ENCODE measurements at regions not wholly inside any gene's neighbourhood (a gene's known extent, or its start where the extent isn't known, plus 50 kb on each side); places are given as distances from the start of the nearest gene placed in this dataset.

DNA sequence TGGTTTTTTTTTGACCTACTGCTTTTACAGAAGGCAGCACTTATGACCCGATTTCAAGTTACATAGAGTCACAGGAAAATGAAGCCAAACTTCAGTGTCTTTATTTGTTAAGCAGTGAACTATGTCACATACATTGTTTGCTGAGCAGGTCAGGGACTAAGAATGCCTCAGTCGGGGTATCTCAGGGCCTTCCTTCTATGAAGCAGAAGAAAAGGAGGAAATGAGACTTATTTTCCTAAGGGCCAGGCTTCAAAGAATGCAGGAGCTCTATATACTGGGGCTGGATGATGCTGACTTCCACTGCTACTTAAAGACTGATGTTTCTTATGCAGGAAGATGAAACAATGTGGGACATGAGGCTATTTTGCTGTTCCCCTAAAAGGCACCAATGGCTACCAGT is 558.4 kb upstream of the IGFBP7 start:
- TF ChIP-seq, protein P1, sequence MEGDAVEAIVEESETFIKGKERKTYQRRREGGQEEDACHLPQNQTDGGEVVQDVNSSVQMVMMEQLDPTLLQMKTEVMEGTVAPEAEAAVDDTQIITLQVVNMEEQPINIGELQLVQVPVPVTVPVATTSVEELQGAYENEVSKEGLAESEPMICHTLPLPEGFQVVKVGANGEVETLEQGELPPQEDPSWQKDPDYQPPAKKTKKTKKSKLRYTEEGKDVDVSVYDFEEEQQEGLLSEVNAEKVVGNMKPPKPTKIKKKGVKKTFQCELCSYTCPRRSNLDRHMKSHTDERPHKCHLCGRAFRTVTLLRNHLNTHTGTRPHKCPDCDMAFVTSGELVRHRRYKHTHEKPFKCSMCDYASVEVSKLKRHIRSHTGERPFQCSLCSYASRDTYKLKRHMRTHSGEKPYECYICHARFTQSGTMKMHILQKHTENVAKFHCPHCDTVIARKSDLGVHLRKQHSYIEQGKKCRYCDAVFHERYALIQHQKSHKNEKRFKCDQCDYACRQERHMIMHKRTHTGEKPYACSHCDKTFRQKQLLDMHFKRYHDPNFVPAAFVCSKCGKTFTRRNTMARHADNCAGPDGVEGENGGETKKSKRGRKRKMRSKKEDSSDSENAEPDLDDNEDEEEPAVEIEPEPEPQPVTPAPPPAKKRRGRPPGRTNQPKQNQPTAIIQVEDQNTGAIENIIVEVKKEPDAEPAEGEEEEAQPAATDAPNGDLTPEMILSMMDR (CRISPR knock-in tag; IDR thresholded peaks at IDR 0.05), result no peak
- TF ChIP-seq MYC (CRISPR knock-in tag; IDR thresholded peaks at IDR 0.05; ENCODE audit: borderline replicate concordance) (no peak), ZNF530 (CRISPR knock-in tag; IDR thresholded peaks at IDR 0.05; ENCODE audit: low read depth) (no peak), YEATS2 (CRISPR knock-in tag; IDR thresholded peaks at IDR 0.05; ENCODE audit: borderline replicate concordance) (no peak), ZNF562 (CRISPR knock-in tag; IDR thresholded peaks at IDR 0.05; ENCODE audit: borderline replicate concordance) (no peak), FOXP1 (IDR thresholded peaks at IDR 0.05) (no peak), FOXP1 (CRISPR knock-in tag; IDR thresholded peaks at IDR 0.05) (no peak)
- TF ChIP-seq, protein P2, sequence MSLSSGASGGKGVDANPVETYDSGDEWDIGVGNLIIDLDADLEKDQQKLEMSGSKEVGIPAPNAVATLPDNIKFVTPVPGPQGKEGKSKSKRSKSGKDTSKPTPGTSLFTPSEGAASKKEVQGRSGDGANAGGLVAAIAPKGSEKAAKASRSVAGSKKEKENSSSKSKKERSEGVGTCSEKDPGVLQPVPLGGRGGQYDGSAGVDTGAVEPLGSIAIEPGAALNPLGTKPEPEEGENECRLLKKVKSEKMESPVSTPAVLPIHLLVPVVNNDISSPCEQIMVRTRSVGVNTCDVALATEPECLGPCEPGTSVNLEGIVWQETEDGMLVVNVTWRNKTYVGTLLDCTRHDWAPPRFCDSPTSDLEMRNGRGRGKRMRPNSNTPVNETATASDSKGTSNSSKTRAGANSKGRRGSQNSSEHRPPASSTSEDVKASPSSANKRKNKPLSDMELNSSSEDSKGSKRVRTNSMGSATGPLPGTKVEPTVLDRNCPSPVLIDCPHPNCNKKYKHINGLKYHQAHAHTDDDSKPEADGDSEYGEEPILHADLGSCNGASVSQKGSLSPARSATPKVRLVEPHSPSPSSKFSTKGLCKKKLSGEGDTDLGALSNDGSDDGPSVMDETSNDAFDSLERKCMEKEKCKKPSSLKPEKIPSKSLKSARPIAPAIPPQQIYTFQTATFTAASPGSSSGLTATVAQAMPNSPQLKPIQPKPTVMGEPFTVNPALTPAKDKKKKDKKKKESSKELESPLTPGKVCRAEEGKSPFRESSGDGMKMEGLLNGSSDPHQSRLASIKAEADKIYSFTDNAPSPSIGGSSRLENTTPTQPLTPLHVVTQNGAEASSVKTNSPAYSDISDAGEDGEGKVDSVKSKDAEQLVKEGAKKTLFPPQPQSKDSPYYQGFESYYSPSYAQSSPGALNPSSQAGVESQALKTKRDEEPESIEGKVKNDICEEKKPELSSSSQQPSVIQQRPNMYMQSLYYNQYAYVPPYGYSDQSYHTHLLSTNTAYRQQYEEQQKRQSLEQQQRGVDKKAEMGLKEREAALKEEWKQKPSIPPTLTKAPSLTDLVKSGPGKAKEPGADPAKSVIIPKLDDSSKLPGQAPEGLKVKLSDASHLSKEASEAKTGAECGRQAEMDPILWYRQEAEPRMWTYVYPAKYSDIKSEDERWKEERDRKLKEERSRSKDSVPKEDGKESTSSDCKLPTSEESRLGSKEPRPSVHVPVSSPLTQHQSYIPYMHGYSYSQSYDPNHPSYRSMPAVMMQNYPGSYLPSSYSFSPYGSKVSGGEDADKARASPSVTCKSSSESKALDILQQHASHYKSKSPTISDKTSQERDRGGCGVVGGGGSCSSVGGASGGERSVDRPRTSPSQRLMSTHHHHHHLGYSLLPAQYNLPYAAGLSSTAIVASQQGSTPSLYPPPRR (CRISPR knock-in tag; IDR thresholded peaks at IDR 0.05; ENCODE audit: borderline replicate concordance), result no peak
- TF ChIP-seq, protein P3, sequence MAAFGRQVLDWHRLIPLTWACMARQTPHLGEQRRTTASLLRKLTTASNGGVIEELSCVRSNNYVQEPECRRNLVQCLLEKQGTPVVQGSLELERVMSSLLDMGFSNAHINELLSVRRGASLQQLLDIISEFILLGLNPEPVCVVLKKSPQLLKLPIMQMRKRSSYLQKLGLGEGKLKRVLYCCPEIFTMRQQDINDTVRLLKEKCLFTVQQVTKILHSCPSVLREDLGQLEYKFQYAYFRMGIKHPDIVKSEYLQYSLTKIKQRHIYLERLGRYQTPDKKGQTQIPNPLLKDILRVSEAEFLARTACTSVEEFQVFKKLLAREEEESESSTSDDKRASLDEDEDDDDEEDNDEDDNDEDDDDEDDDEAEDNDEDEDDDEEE (CRISPR knock-in tag; IDR thresholded peaks at IDR 0.05), result no peak

Measured in HepG2 (cell line).